HG02798 (cell line): ENCODE measurements at regions not wholly inside any gene's neighbourhood (a gene's known extent, or its start where the extent isn't known, plus 50 kb on each side); places are given as distances from the start of the nearest gene placed in this dataset.

Source experiments
- ATAC-seq: cut with Tn5 transposase; IDR thresholded peaks from one replicate; pipeline ENCODE4 v1.9.1; 2021; ENCODE audit warnings: mild to moderate bottlenecking; ENCODE audit not compliant: unreplicated experiment, poor library complexity

- ATAC-seq, result no peak
These were observed 291.3 kb downstream of the BCL11A start for GRCh38 chr2:60262178-60262577.

GRCh38 chr2:60260639-60261296, 292.7 kb downstream of the BCL11A start:
- ATAC-seq, result no peak

GRCh38 chr2:60259781-60260180, 293.7 kb downstream of the BCL11A start:
- no peak for ATAC-seq

- no peak for ATAC-seq
These were observed 300.8 kb downstream of the BCL11A start for GRCh38 chr2:60252581-60253150.

GRCh38 chr2:60251247-60251646, 302.2 kb downstream of the BCL11A start:
- no peak for ATAC-seq

- ATAC-seq, result no peak
These were observed 303.6 kb downstream of the BCL11A start for GRCh38 chr2:60249879-60250278.

GRCh38 chr2:60247471-60247870, 306.0 kb downstream of the BCL11A start:
- no peak for ATAC-seq

- ATAC-seq, result no peak
These were observed 306.9 kb downstream of the BCL11A start for GRCh38 chr2:60246583-60246982.

- no peak for ATAC-seq
These were observed 319.0 kb downstream of the BCL11A start for GRCh38 chr2:60234274-60234986.

- no peak for ATAC-seq
These were observed 322.9 kb downstream of the BCL11A start for GRCh38 chr2:60230596-60230995.

- no peak for ATAC-seq
These were observed 323.4 kb downstream of the BCL11A start for GRCh38 chr2:60230037-60230436.

GRCh38 chr2:60226943-60227342, 326.5 kb downstream of the BCL11A start:
- no peak for ATAC-seq

- no peak for ATAC-seq
These were observed 327.3 kb downstream of the BCL11A start for GRCh38 chr2:60226191-60226590.

GRCh38 chr2:60223859-60224258, 329.6 kb downstream of the BCL11A start:
- no peak for ATAC-seq

- ATAC-seq, result no peak
These were observed 332.4 kb downstream of the BCL11A start for GRCh38 chr2:60221098-60221497.

GRCh38 chr2:60219536-60219935, 333.9 kb downstream of the BCL11A start:
- ATAC-seq, result no peak

GRCh38 chr2:60216452-60216995, 336.9 kb downstream of the BCL11A start:
- ATAC-seq, result no peak

- no peak for ATAC-seq
These were observed 338.0 kb downstream of the BCL11A start for GRCh38 chr2:60215386-60215901.

GRCh38 chr2:60214626-60214875, 338.9 kb downstream of the BCL11A start:
- ATAC-seq, result no peak

GRCh38 chr2:60213865-60214625, 339.4 kb downstream of the BCL11A start:
- no peak for ATAC-seq
